Hematopoietic multipotent progenitor cell treated with erythropoietin and hydrocortisone succinate and interleukin-3 and kit ligand, for 15 days (in vitro differentiated cells): ENCODE measurements at regions not wholly inside any gene's neighbourhood (a gene's known extent, or its start where the extent isn't known, plus 50 kb on each side); places are given as distances from the start of the nearest gene placed in this dataset.
A peak's percentile ranks its signal among the peaks of the same experiment; 100 is the strongest.

Experiments used
- DNase-seq: peaks from one replicate; pipeline ENCODE4 v3.0.0-alpha.2; 2015; ENCODE audit warnings: low spot score

GRCh38 chr5:6806668-6807067 is 93.4 kb downstream of the TENT4A start:
- DNase-seq: no peak

GRCh38 chr5:6808462-6808861 is 95.2 kb downstream of the TENT4A start:
- no peak for DNase-seq

GRCh38 chr5:6810641-6811405 is 97.6 kb downstream of the TENT4A start:
- DNase-seq: no peak

- DNase-seq: no peak
These were observed 98.9 kb downstream of the TENT4A start for GRCh38 chr5:6812091-6812490.

- no peak for DNase-seq
These were observed 99.8 kb downstream of the TENT4A start for GRCh38 chr5:6812800-6813731.

GRCh38 chr5:6814816-6815215 is 101.6 kb downstream of the TENT4A start:
- no peak for DNase-seq

GRCh38 chr5:6818594-6819511 is 105.6 kb downstream of the TENT4A start:
- DNase-seq: no peak

GRCh38 chr5:6819521-6819920 is 106.3 kb downstream of the TENT4A start:
- DNase-seq: no peak

- DNase-seq: peak; percentile 23
These were observed 107.7 kb downstream of the TENT4A start for GRCh38 chr5:6820851-6821479.

- no peak for DNase-seq
These were observed 108.8 kb downstream of the TENT4A start for GRCh38 chr5:6822068-6822467.

GRCh38 chr5:6822556-6823343 is 109.5 kb downstream of the TENT4A start:
- no peak for DNase-seq

- no peak for DNase-seq
These were observed 110.8 kb downstream of the TENT4A start for GRCh38 chr5:6823996-6824395.

GRCh38 chr5:6825678-6826244 is 112.5 kb downstream of the TENT4A start:
- DNase-seq: no peak

- no peak for DNase-seq
These were observed 113.5 kb downstream of the TENT4A start for GRCh38 chr5:6826756-6827155.

GRCh38 chr5:6827526-6828219 is 114.4 kb downstream of the TENT4A start:
- peak; percentile 3 for DNase-seq

GRCh38 chr5:6829150-6829784 is 116.0 kb downstream of the TENT4A start:
- no peak for DNase-seq

- no peak for DNase-seq
These were observed 117.5 kb downstream of the TENT4A start for GRCh38 chr5:6830643-6831239.

GRCh38 chr5:6831678-6832671 is 118.7 kb downstream of the TENT4A start:
- no peak for DNase-seq
